BLaER1 (cell line): ENCODE measurements at regions not wholly inside any gene's neighbourhood (a gene's known extent, or its start where the extent isn't known, plus 50 kb on each side); places are given as distances from the start of the nearest gene placed in this dataset.

Experiments
- H3K27ac ChIP-seq: shearing (Covaris generic); formaldehyde crosslinking; 2 replicates; pipeline ENCODE4 v1.8.1; 2022
- H3K27me3 ChIP-seq: shearing (Covaris generic); formaldehyde crosslinking; 2 replicates; pipeline ENCODE4 v1.8.1; 2022
- H3K36me3 ChIP-seq: shearing (Covaris generic); formaldehyde crosslinking; 2 replicates; pipeline ENCODE4 v1.8.1; 2022
- H3K4me1 ChIP-seq: shearing (Covaris generic); formaldehyde crosslinking; 2 replicates; pipeline ENCODE4 v1.8.1; 2022
- H3K4me2 ChIP-seq: shearing (Covaris generic); formaldehyde crosslinking; 2 replicates; pipeline ENCODE4 v1.8.1; 2022
- H3K4me3 ChIP-seq: shearing (Covaris generic); formaldehyde crosslinking; 2 replicates; pipeline ENCODE4 v1.8.1; 2022
- H3K9ac ChIP-seq: shearing (Covaris generic); formaldehyde crosslinking; 2 replicates; pipeline ENCODE4 v1.8.1; 2022
- H3K9me3 ChIP-seq: shearing (Covaris generic); formaldehyde crosslinking; 2 replicates; pipeline ENCODE4 v1.8.1; 2022
- H4K20me1 ChIP-seq: shearing (Covaris generic); formaldehyde crosslinking; 2 replicates; pipeline ENCODE4 v1.8.1; 2022
- Cebpa-rat ChIP-seq: shearing (Covaris generic); IDR thresholded peaks from 2 replicates; pipeline ENCODE4 v1.8.1; 2022

DNA sequence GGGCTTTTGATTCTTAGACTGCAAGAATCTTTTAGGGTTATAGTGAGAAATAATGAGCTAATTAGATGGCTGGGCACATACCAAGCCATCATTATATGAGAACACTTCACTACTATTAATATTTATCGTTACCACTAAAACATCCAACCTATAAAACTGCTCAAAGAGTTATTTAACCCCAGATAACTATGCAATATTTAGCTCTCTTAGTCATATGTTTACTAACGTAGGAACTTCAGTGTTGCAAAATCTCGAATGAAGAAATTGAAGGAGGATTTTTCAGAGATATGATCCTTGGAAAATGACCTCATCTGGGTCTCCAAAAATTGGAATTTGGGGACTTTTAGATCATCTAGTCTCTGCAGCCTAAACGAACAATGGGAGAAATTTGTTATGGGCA is 265.0 kb upstream of the RPS6KA3 start:
- no peak overlapping the region for H3K9ac ChIP-seq
- peaks cover 17% of the 10 kb centered on the region for H3K4me1 ChIP-seq
- H3K9me3 ChIP-seq = no peaks in the 10 kb centered on the region
- H3K4me2 ChIP-seq = no peak overlapping the region
- no peak overlapping the region for H3K27ac ChIP-seq
- no peak for TF ChIP-seq Cebpa-rat
- no peaks in the 10 kb centered on the region for H4K20me1 ChIP-seq
- no peaks in the 10 kb centered on the region for H3K27me3 ChIP-seq
- no peaks in the 10 kb centered on the region for H3K36me3 ChIP-seq
- no peak overlapping the region for H3K4me3 ChIP-seq

DNA sequence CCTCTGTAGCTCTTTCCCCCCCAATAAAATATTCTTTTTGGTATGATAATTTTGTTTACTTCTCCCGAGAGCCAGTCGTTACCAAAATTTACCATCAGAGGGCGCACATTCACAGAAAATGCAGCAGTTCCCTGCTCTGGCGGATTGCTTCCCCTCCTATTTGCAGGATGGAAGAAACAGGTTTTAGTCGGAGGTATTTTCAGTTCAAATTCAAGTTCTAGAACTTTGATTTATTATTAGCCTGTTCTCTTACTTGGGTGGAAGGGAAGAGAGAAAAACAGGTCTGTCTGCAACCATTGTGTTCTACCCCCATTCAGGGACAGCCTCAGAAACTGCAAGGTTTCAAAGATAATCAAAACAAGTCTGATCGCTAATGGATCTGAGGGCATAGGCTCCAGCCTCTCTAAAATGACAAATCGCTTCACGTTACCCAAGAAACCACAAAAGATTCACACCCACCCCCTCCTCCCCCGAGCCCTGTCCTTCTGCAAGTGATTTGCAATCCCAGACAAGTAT is 263.8 kb upstream of the RPS6KA3 start:
- Histone ChIP-seq H3K4me3 (no peak overlapping the region), H3K4me1 (peaks cover 17% of the 10 kb centered on the region), H3K9ac (no peak overlapping the region), H3K36me3 (no peaks in the 10 kb centered on the region), H3K4me2 (peak overlapping the region; percentile 33), H3K27ac (no peak overlapping the region), H4K20me1 (no peaks in the 10 kb centered on the region), H3K9me3 (no peaks in the 10 kb centered on the region), H3K27me3 (no peaks in the 10 kb centered on the region)
- no peak for TF ChIP-seq Cebpa-rat

DNA sequence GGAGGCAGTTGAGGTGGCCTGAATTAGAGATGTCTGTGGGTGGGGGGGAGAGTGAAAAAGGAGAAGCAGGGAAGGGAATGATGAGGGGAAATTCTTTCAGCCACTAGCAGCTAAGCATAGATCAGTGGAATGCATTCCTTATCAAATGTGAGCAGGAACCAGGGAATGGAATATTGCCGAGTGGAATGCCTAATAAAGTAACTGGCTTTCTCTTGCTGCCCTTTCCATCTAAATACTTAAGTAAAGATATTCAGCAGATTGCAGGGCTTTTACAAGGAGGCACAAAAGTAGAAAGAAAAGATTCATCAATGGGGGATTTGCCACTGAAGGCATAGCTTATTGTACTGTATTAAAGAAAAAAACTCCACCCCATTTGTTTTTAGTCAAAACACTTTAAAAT is 263.0 kb upstream of the RPS6KA3 start:
- H3K4me1 ChIP-seq = peaks cover 17% of the 10 kb centered on the region
- TF ChIP-seq Cebpa-rat = no peak
- H3K9me3 ChIP-seq = no peaks in the 10 kb centered on the region
- no peaks in the 10 kb centered on the region for H3K27me3 ChIP-seq
- no peaks in the 10 kb centered on the region for H3K36me3 ChIP-seq
- no peaks in the 10 kb centered on the region for H4K20me1 ChIP-seq
- no peak overlapping the region for H3K27ac ChIP-seq
- H3K4me2 ChIP-seq = peak overlapping the region; percentile 33
- H3K9ac ChIP-seq = no peak overlapping the region
- no peak overlapping the region for H3K4me3 ChIP-seq

DNA sequence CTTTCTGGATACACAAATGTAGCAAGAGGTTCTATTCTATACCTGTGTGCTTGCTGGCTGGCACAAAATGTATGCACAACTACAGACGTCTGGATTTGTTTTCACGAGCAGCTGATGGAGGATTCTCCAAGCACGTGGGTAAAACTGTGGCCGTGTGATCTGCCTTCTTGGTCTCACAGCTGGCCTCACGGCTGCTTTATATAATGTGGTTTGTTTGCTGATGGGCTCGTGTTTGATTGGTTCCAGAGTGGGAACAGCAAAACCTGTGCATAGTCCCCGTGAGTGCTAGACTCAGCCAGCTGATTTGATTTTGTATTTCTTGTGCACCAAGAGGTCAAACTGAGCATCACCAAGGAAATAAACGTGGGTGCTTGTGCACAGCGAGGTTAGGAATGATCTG is 262.6 kb upstream of the RPS6KA3 start:
- Histone ChIP-seq H3K4me1 (peaks cover 17% of the 10 kb centered on the region), H3K9me3 (no peaks in the 10 kb centered on the region), H3K27me3 (no peaks in the 10 kb centered on the region), H3K36me3 (no peaks in the 10 kb centered on the region), H3K4me2 (peak overlapping the region; percentile 33), H3K27ac (no peak overlapping the region), H3K4me3 (no peak overlapping the region), H4K20me1 (no peaks in the 10 kb centered on the region), H3K9ac (no peak overlapping the region)
- no peak for TF ChIP-seq Cebpa-rat

DNA sequence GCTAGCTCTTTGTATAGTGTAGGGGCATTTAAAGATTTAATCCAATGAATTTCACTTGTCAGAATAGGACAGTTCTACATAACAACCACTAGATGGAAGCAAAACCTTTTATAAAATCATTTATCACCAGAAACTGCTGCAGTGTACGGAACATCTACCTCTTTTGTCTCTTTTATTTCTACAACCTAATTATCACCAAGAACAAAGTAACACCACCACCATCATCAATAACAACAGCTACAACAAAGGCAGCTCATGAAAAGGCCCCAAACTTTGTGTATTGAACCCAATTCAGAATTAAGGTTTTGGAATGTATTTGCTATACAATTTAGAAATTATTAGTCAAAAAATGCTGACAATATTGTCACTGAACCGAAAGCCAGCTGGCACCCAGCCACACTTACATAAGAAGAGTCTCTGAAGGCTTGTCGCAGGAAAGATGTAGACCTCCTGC is 260.9 kb upstream of the RPS6KA3 start:
- Histone ChIP-seq H3K4me2 (peak overlapping the region; percentile 3; the same call in 1 of the 2 replicates), H3K4me1 (peaks cover 25% of the 10 kb centered on the region), H3K4me3 (no peak overlapping the region)

DNA sequence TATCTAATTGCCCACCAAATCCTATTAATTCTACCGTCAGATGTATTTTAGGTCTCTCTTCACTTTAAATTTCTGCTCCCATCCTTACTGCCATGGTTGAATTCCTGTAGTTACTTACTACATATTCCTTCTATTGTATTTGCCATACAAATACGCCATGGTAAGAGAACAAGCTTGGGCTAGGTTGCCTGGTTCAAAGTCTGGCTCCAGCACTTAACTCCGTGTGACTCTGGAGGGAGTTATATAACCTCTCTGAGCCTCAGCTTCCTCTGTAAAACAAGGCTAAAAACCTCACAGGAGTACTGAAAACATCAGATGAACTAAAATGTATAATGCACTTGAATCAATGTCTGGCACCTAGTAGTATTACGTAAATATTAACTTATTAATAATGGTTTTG is 260.3 kb upstream of the RPS6KA3 start:
- H3K9ac ChIP-seq = no peak overlapping the region
- H3K36me3 ChIP-seq = no peaks in the 10 kb centered on the region
- no peaks in the 10 kb centered on the region for H4K20me1 ChIP-seq
- no peaks in the 10 kb centered on the region for H3K27me3 ChIP-seq
- no peaks in the 10 kb centered on the region for H3K9me3 ChIP-seq
- no peak overlapping the region for H3K27ac ChIP-seq
- H3K4me2 ChIP-seq = no peak overlapping the region
- H3K4me3 ChIP-seq = no peak overlapping the region
- peaks cover 25% of the 10 kb centered on the region for H3K4me1 ChIP-seq
- TF ChIP-seq Cebpa-rat = no peak

More for the DNA sequence above, 260.9 kb upstream of the RPS6KA3 start:
- no peak for TF ChIP-seq Cebpa-rat
- no peak overlapping the region for H3K27ac ChIP-seq
- no peaks in the 10 kb centered on the region for H3K36me3 ChIP-seq
- no peaks in the 10 kb centered on the region for H3K27me3 ChIP-seq
- no peaks in the 10 kb centered on the region for H4K20me1 ChIP-seq
- H3K9me3 ChIP-seq = no peaks in the 10 kb centered on the region
- no peak overlapping the region for H3K9ac ChIP-seq

DNA sequence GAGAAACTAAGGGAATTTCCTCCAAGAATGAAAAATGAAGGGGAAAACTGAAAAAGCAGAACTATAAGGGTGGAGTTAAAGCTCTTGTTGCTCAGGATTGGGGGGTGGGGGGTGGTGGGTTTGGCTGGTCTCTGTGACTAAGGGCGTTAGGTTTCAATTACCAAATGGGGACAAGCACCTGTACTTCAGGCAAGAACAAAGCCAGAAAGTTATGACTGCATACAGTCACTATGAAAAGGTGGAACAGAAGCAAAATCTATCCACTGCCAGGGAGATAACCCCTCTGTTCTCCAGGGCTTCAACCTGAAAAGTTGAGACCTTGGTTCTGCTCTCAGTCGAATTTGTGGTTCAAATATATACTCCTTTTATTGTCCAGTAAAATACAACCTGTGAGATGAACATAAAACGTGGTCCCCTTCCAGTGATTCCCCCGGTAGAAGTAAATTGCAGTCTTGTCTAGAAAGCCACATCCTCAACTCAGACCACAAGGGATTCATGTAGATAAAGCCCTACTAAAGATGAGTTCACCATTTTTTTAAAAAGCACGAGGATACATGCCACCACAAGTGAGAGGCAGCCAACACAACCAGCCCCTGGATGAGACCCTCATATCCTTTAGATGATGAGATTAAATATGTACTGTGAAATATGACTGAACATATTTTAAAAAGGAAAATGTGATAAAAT is 257.1 kb upstream of the RPS6KA3 start:
- Histone ChIP-seq H3K4me3 (no peak overlapping the region), H3K9me3 (no peaks in the 10 kb centered on the region), H3K4me1 (peaks cover 11% of the 10 kb centered on the region; the same call in 1 of the 2 replicates), H3K4me2 (peak overlapping the region; percentile 2; the same call in 1 of the 2 replicates), H3K36me3 (no peaks in the 10 kb centered on the region), H3K27me3 (no peaks in the 10 kb centered on the region), H4K20me1 (no peaks in the 10 kb centered on the region), H3K9ac (no peak overlapping the region), H3K27ac (no peak overlapping the region)
- no peak for TF ChIP-seq Cebpa-rat

DNA sequence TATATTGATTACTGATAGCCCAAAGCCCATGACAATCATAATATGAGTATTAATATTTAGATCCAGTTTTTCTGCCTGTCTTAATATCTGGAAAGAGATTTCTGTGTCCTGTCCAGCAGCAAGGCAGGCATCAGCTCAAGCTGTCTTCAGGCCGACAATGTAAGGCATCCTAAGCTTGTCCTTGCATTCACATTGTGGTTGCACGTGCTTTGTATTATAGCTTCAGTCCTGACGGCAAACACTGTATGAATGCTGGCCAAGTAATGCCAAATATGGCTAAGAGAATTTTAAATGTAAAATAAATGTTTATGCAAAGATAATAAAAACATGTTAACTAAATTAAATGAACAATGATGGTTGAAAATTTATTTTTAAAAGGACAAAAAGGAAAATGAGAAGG is 255.7 kb upstream of the RPS6KA3 start:
- peaks cover 8% of the 10 kb centered on the region; the same call in 1 of the 2 replicates for H3K4me1 ChIP-seq
- no peaks in the 10 kb centered on the region for H3K27me3 ChIP-seq
- no peak overlapping the region for H3K9ac ChIP-seq
- H4K20me1 ChIP-seq = no peaks in the 10 kb centered on the region
- H3K36me3 ChIP-seq = no peaks in the 10 kb centered on the region
- no peaks in the 10 kb centered on the region for H3K9me3 ChIP-seq
- H3K4me2 ChIP-seq = no peak overlapping the region
- no peak overlapping the region for H3K4me3 ChIP-seq
- TF ChIP-seq Cebpa-rat = no peak
- no peak overlapping the region for H3K27ac ChIP-seq

DNA sequence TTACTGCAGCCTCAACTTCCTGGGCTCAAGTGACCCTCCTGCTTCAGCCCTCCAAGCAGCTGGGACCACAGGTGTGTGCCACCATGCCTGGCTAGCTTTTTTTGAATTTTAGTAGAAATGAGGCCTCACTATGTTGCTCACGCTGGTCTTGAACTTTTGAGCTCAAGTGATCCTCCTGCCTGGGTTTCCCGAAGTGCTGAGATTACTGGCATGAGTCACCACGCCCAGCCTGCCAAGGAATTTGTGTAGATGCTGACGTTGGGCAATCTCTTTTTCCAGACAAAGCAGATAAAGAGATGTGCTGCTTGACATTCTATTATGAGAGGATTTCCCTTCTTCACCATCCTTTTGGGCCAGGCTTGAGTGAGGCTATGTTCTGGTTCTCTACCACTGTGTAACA is 254.5 kb upstream of the RPS6KA3 start:
- Histone ChIP-seq H3K27me3 (no peaks in the 10 kb centered on the region), H3K27ac (no peak overlapping the region), H3K36me3 (no peaks in the 10 kb centered on the region), H3K9ac (no peak overlapping the region), H3K9me3 (no peaks in the 10 kb centered on the region), H4K20me1 (no peaks in the 10 kb centered on the region), H3K4me3 (no peak overlapping the region), H3K4me1 (peaks cover 8% of the 10 kb centered on the region; the same call in 1 of the 2 replicates), H3K4me2 (no peak overlapping the region)
- TF ChIP-seq Cebpa-rat = no peak

DNA sequence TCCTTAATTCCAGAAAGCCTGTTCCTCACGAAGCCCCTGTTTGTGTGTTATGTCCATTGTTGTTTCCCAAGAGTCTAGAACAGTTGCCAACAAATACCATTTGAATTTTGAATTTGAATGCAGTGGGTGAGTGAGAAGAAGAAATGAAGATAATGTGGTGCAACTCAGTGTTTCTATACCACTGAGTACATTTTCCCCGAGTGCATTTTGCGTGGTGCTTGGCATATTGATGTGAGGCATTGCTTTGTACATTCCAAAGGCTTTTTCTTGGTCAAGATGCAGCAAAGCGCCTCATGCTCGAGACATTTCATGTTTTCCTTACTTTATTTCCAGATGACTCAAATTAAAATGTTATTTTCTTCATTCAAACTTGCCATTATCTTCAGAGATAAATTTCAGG is 253.1 kb upstream of the RPS6KA3 start:
- no peak overlapping the region for H3K4me3 ChIP-seq
- no peak overlapping the region for H3K27ac ChIP-seq
- no peaks in the 10 kb centered on the region for H3K36me3 ChIP-seq
- H3K4me2 ChIP-seq = no peak overlapping the region
- H3K4me1 ChIP-seq = peaks cover 14% of the 10 kb centered on the region
- H3K9me3 ChIP-seq = no peaks in the 10 kb centered on the region
- no peaks in the 10 kb centered on the region for H4K20me1 ChIP-seq
- no peak overlapping the region for H3K9ac ChIP-seq
- TF ChIP-seq Cebpa-rat = no peak
- H3K27me3 ChIP-seq = no peaks in the 10 kb centered on the region
